DND-41 (cell line): ENCODE measurements at regions not wholly inside any gene's neighbourhood (a gene's known extent, or its start where the extent isn't known, plus 50 kb on each side); places are given as distances from the start of the nearest gene placed in this dataset.

Source experiments
- ATAC-seq: fragments of 200-7000 bp; cut with Tn5 transposase; 3 replicates; pipeline ENCODE4 v1.9.1; 2021; ENCODE audit warnings: low read depth; ENCODE audit not compliant: insufficient read depth
- DNase-seq: peaks from one replicate; pipeline ENCODE4 v3.0.0-alpha.2; 2020
- H2AFZ ChIP-seq: 2 replicates; pipeline ENCODE4 v1.6.0; 2012; ENCODE audit warnings: low read depth, low read length
- H3K27ac ChIP-seq: 2 replicates; pipeline ENCODE4 v1.5.1; 2012; ENCODE audit warnings: low read length, inconsistent platforms
- H3K27me3 ChIP-seq: fragments of 200-600 bp; sonication (generic); 2 replicates; pipeline ENCODE4 v1.6.0; 2012; ENCODE audit warnings: low read length, mild to moderate bottlenecking, inconsistent platforms; ENCODE audit not compliant: insufficient read depth, poor library complexity
- H3K36me3 ChIP-seq: 2 replicates; pipeline ENCODE4 v1.5.1; 2012; ENCODE audit warnings: low read length, inconsistent platforms; ENCODE audit not compliant: insufficient read depth
- H3K4me1 ChIP-seq: 2 replicates; pipeline ENCODE4 v1.5.1; 2012; ENCODE audit warnings: mild to moderate bottlenecking, low read length; ENCODE audit not compliant: insufficient read depth
- H3K4me2 ChIP-seq: 2 replicates; pipeline ENCODE4 v1.6.0; 2012; ENCODE audit warnings: mild to moderate bottlenecking, moderate library complexity, low read length, inconsistent platforms; ENCODE audit not compliant: insufficient read depth
- H3K4me3 ChIP-seq, 2 experiments: fragments of 200-600 bp in 1 of 2; shearing (Covaris generic) in 1 of 2; 2 replicates each; pipeline ENCODE4 v1.5.1; 2012 to 2016; ENCODE audit warnings: inconsistent platforms in 2 of 2, low read length in 2 of 2, mild to moderate bottlenecking in 2 of 2, low read depth in 1 of 2, moderate library complexity in 1 of 2
- H3K79me2 ChIP-seq: 2 replicates; pipeline ENCODE4 v1.6.0; 2012; ENCODE audit warnings: low read length, inconsistent platforms; ENCODE audit not compliant: insufficient read depth
- H3K9ac ChIP-seq: 2 replicates; pipeline ENCODE4 v1.6.0; 2012; ENCODE audit warnings: low read depth, mild to moderate bottlenecking, inconsistent platforms, low read length, moderate library complexity
- H3K9me3 ChIP-seq: 2 replicates; pipeline ENCODE4 v1.5.1; 2012; ENCODE audit warnings: low read length, moderate library complexity, mild to moderate bottlenecking, inconsistent platforms; ENCODE audit not compliant: insufficient read depth, severe bottlenecking
- H4K20me1 ChIP-seq: 2 replicates; pipeline ENCODE4 v1.6.0; 2012; ENCODE audit warnings: low read length; ENCODE audit not compliant: insufficient read depth
- CTCF ChIP-seq: IDR thresholded peaks from 2 replicates; pipeline ENCODE4 v1.5.1; 2012; ENCODE audit warnings: borderline replicate concordance, low read length, moderate library complexity, mild to moderate bottlenecking; ENCODE audit not compliant: poor library complexity, severe bottlenecking; ENCODE audit errors: extremely low read depth
- EZH2 ChIP-seq: IDR thresholded peaks from 3 replicates; pipeline ENCODE4 v1.6.1; 2012; ENCODE audit warnings: borderline replicate concordance, low read depth, mild to moderate bottlenecking, moderate library complexity, low read length, inconsistent platforms; ENCODE audit not compliant: severe bottlenecking

- ATAC-seq: no peak
- Histone ChIP-seq H3K9ac (no peak overlapping the region), H3K4me3 (no peak overlapping the region), H2AFZ (no peak overlapping the region), H3K4me2 (no peak overlapping the region), H4K20me1 (no peaks in the 10 kb centered on the region), H3K9me3 (no peaks in the 10 kb centered on the region), H3K27ac (no peak overlapping the region), H3K36me3 (no peaks in the 10 kb centered on the region), H3K79me2 (no peaks in the 10 kb centered on the region), H3K27me3 (no peaks in the 10 kb centered on the region), H3K4me1 (no peaks in the 10 kb centered on the region)
- DNase-seq: no peak
- TF ChIP-seq CTCF: no peak
- TF ChIP-seq EZH2: no peak
These were observed 179.5 kb downstream of the ZNF608 start for GRCh38 chr5:124566875-124567450.

GRCh38 chr5:124561451-124561850 is 185.0 kb downstream of the ZNF608 start:
- H3K4me1 ChIP-seq: no peaks in the 10 kb centered on the region
- H3K4me2 ChIP-seq: no peak overlapping the region
- no peaks in the 10 kb centered on the region for H4K20me1 ChIP-seq
- H3K79me2 ChIP-seq: no peaks in the 10 kb centered on the region
- no peak for DNase-seq
- H3K4me3 ChIP-seq: no peak overlapping the region
- H3K36me3 ChIP-seq: no peaks in the 10 kb centered on the region
- H3K9me3 ChIP-seq: no peaks in the 10 kb centered on the region
- H3K27me3 ChIP-seq: no peaks in the 10 kb centered on the region
- no peak overlapping the region for H3K9ac ChIP-seq
- no peak overlapping the region for H3K27ac ChIP-seq
- TF ChIP-seq EZH2 (no peak), CTCF (no peak)
- no peak overlapping the region for H2AFZ ChIP-seq
- ATAC-seq: no peak

GRCh38 chr5:124560370-124560769 is 186.1 kb downstream of the ZNF608 start:
- H3K27me3 ChIP-seq: no peaks in the 10 kb centered on the region
- TF ChIP-seq EZH2 (no peak), CTCF (no peak)
- H3K79me2 ChIP-seq: no peaks in the 10 kb centered on the region
- DNase-seq (no peak), ATAC-seq (no peak)
- no peak overlapping the region for H3K4me3 ChIP-seq
- no peak overlapping the region for H3K27ac ChIP-seq
- no peaks in the 10 kb centered on the region for H3K9me3 ChIP-seq
- no peaks in the 10 kb centered on the region for H3K4me1 ChIP-seq
- H3K9ac ChIP-seq: no peak overlapping the region
- no peak overlapping the region for H3K4me2 ChIP-seq
- H4K20me1 ChIP-seq: no peaks in the 10 kb centered on the region
- no peaks in the 10 kb centered on the region for H3K36me3 ChIP-seq
- H2AFZ ChIP-seq: no peak overlapping the region; the same call in 1 of the 2 replicates

GRCh38 chr5:124557761-124558160 is 188.7 kb downstream of the ZNF608 start:
- H3K4me1 ChIP-seq: no peaks in the 10 kb centered on the region

More at GRCh38 chr5:124557761-124558160, 188.7 kb downstream of the ZNF608 start:
- Histone ChIP-seq H3K36me3 (no peaks in the 10 kb centered on the region), H3K9ac (no peak overlapping the region), H3K27me3 (no peaks in the 10 kb centered on the region), H4K20me1 (no peaks in the 10 kb centered on the region), H3K79me2 (no peaks in the 10 kb centered on the region), H3K4me3 (no peak overlapping the region), H3K27ac (no peak overlapping the region), H2AFZ (no peak overlapping the region), H3K9me3 (no peaks in the 10 kb centered on the region), H3K4me2 (no peak overlapping the region)
- TF ChIP-seq CTCF (no peak), EZH2 (no peak)
- ATAC-seq (no peak), DNase-seq (no peak)
